ENCODE measurements at regions not wholly inside any gene's neighbourhood (a gene's known extent, or its start where the extent isn't known, plus 50 kb on each side); places are given as distances from the start of the nearest gene placed in this dataset.

DNA sequence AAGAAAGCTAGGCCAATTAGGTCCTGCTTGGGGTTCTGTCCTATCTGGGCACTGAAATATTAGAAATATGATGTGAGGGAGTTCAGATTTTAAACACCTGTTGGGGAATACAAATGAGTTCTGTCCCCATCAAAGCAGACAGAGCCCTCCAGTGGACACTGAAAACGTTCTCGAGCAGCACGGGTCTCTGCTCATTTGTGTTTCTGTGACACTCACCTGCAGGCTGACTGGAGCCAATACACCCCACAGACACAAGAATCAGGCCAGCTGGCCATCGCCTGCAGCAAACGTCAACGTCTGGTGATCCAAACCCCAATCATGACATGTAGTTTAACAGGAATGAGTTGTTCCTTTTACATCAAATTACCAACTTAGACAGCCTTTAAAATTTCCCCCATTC, 493.4 kb upstream of the TMEM132C start:
- no peaks in the 10 kb centered on the region for H3K4me1 ChIP-seq (ENCODE audit: control insufficient read depth, insufficient read depth, low read length)
- Mint-ChIP-seq H3K27ac (no peak overlapping the region), H3K4me3 (no peak overlapping the region), H3K36me3 (no peaks in the 10 kb centered on the region), H3K4me1 (no peaks in the 10 kb centered on the region), H3K9me3 (peaks cover 2 to 3% of the 10 kb centered on the region in 2 donors), H3K27me3 (ENCODE audit: low read depth in 2 of 2) (no peaks in the 10 kb centered on the region)
- H3K9me3 ChIP-seq (ENCODE audit: control insufficient read depth, insufficient read depth, low read length), result no peaks in the 10 kb centered on the region
- intact Hi-C loops (cut with micrococcal nuclease), result no loop called here
- no peak overlapping the region for H3K27ac ChIP-seq (ENCODE audit: low read length)
- TF ChIP-seq, protein P1, sequence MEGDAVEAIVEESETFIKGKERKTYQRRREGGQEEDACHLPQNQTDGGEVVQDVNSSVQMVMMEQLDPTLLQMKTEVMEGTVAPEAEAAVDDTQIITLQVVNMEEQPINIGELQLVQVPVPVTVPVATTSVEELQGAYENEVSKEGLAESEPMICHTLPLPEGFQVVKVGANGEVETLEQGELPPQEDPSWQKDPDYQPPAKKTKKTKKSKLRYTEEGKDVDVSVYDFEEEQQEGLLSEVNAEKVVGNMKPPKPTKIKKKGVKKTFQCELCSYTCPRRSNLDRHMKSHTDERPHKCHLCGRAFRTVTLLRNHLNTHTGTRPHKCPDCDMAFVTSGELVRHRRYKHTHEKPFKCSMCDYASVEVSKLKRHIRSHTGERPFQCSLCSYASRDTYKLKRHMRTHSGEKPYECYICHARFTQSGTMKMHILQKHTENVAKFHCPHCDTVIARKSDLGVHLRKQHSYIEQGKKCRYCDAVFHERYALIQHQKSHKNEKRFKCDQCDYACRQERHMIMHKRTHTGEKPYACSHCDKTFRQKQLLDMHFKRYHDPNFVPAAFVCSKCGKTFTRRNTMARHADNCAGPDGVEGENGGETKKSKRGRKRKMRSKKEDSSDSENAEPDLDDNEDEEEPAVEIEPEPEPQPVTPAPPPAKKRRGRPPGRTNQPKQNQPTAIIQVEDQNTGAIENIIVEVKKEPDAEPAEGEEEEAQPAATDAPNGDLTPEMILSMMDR (IDR thresholded peaks at IDR 0.05), result no peak
- H3K27me3 ChIP-seq (ENCODE audit: control insufficient read depth, insufficient read depth, low read length), result no peaks in the 10 kb centered on the region
- no peak overlapping the region for H3K4me3 ChIP-seq (ENCODE audit: low read length)
- DNase-seq (no peak), ATAC-seq (no peak)
- 59% methylated on average over 6 of the region's 6 CpGs for WGBS (ENCODE audit: insufficient coverage)
- no peaks in the 10 kb centered on the region for H3K36me3 ChIP-seq (ENCODE audit: control insufficient read depth, insufficient read depth, low read length)

DNA sequence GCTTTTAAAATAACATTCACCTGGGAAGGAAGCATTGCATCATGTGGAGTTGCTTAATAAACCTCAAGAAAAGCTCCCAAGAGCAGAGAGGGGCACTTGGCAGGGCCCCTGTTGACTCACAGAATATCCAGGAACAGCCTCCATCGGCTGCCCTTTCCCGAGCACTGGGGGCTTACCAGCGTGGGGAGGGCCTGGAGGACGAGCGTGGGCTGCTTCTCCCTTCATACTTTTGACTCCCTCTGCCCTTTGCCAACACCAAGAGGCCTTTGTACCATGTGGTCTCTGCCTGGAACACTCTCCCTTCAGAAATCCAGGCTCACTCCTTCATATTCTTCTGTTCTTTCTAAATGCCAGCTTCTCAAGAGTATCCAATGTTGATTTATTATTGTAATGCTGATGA, 492.1 kb upstream of the TMEM132C start:
- no peak overlapping the region for H3K27ac Mint-ChIP-seq
- H3K9me3 Mint-ChIP-seq, result peaks cover 2 to 3% of the 10 kb centered on the region in 2 donors
- Histone ChIP-seq H3K4me1 (ENCODE audit: control insufficient read depth, insufficient read depth, low read length) (no peaks in the 10 kb centered on the region), H3K27ac (ENCODE audit: low read length) (no peak overlapping the region), H3K36me3 (ENCODE audit: control insufficient read depth, insufficient read depth, low read length) (no peaks in the 10 kb centered on the region), H3K27me3 (ENCODE audit: control insufficient read depth, insufficient read depth, low read length) (no peaks in the 10 kb centered on the region), H3K9me3 (ENCODE audit: control insufficient read depth, insufficient read depth, low read length) (no peaks in the 10 kb centered on the region), H3K4me3 (ENCODE audit: low read length) (no peak overlapping the region)
- 78% methylated on average over 5 of the region's 5 CpGs for WGBS (ENCODE audit: insufficient coverage)
- no peak overlapping the region for H3K4me3 Mint-ChIP-seq
- no peaks in the 10 kb centered on the region for H3K4me1 Mint-ChIP-seq
- DNase-seq (no peak), ATAC-seq (no peak)
- no peaks in the 10 kb centered on the region for H3K27me3 Mint-ChIP-seq (ENCODE audit: low read depth in 2 of 2)
- intact Hi-C loops (cut with micrococcal nuclease), result no loop called here
- no peaks in the 10 kb centered on the region for H3K36me3 Mint-ChIP-seq
- TF ChIP-seq, protein P1 (IDR thresholded peaks at IDR 0.05), result no peak

DNA sequence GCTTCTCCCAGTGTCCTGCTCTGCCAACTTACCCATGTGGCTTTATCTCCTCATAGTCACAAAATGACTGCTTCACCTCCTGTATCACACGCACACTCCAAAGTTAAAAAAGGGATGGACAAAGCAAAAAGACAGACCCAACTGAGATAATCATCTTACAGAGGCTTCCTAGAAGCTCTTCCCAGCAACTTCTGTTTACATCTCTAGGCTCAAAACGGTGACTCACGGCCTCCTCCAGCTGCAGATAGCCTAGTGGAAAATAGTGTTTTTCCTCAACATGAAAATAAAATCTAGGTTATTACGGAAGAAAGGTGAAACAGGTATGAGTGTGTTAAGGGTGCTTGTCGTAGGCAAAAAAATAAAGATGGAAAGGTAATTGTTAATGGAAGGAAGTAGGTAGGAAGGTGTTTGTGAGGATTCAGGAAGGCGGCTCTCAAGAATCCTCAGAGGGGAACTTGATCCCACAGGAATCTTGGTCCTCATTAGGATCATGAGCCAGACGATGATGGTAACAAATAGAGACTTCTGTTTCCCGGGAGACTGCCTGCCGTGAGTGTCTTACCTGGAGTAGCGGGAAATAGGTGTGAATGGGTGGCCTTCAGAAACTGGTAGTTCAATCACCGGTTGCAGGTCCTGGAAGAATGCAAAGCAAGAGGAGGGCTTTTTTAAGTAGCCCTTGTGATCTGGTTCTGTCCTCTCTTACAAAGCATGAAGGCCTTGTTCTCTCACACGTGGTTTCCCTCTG, 487.5 kb upstream of the TMEM132C start:
- Histone ChIP-seq H3K9me3 (ENCODE audit: control insufficient read depth, insufficient read depth, low read length) (no peaks in the 10 kb centered on the region), H3K4me3 (ENCODE audit: low read length) (no peak overlapping the region), H3K27me3 (ENCODE audit: control insufficient read depth, insufficient read depth, low read length) (no peaks in the 10 kb centered on the region), H3K36me3 (ENCODE audit: control insufficient read depth, insufficient read depth, low read length) (no peaks in the 10 kb centered on the region), H3K4me1 (ENCODE audit: control insufficient read depth, insufficient read depth, low read length) (no peaks in the 10 kb centered on the region), H3K27ac (ENCODE audit: low read length) (no peak overlapping the region)
- intact Hi-C loops (cut with micrococcal nuclease), result no loop called here
- peaks cover 0 to 3% of the 10 kb centered on the region in 2 donors for H3K9me3 Mint-ChIP-seq
- no peak overlapping the region for H3K4me3 Mint-ChIP-seq
- no peaks in the 10 kb centered on the region for H3K4me1 Mint-ChIP-seq
- TF ChIP-seq, protein P1 (IDR thresholded peaks at IDR 0.05), result no peak
- no peaks in the 10 kb centered on the region for H3K27me3 Mint-ChIP-seq (ENCODE audit: low read depth in 2 of 2)
- H3K36me3 Mint-ChIP-seq, result no peaks in the 10 kb centered on the region
- no peak overlapping the region for H3K27ac Mint-ChIP-seq
- WGBS (ENCODE audit: insufficient coverage), result 79% methylated on average over 12 of the region's 12 CpGs
- ATAC-seq, result no peak
- DNase-seq, result no peak

- Histone ChIP-seq H3K9me3 (ENCODE audit: control insufficient read depth, insufficient read depth, low read length) (no peaks in the 10 kb centered on the region), H3K4me1 (ENCODE audit: control insufficient read depth, insufficient read depth, low read length) (no peaks in the 10 kb centered on the region), H3K27me3 (ENCODE audit: control insufficient read depth, insufficient read depth, low read length) (no peaks in the 10 kb centered on the region), H3K4me3 (ENCODE audit: low read length) (no peak overlapping the region), H3K27ac (ENCODE audit: low read length) (no peak overlapping the region), H3K36me3 (ENCODE audit: control insufficient read depth, insufficient read depth, low read length) (no peaks in the 10 kb centered on the region)
- no peak for DNase-seq
- no peaks in the 10 kb centered on the region for H3K27me3 Mint-ChIP-seq (ENCODE audit: low read depth in 2 of 2)
- intact Hi-C loops (cut with micrococcal nuclease), result no loop called here
- H3K27ac Mint-ChIP-seq, result no peak overlapping the region
- H3K4me3 Mint-ChIP-seq, result no peak overlapping the region
- H3K4me1 Mint-ChIP-seq, result no peaks in the 10 kb centered on the region
- H3K9me3 Mint-ChIP-seq, result peaks cover 0 to 3% of the 10 kb centered on the region in 2 donors
- no peaks in the 10 kb centered on the region for H3K36me3 Mint-ChIP-seq
- TF ChIP-seq, protein P1 (IDR thresholded peaks at IDR 0.05), result no peak
- 60% methylated on average over 3 of the region's 6 CpGs for WGBS (ENCODE audit: insufficient coverage)
- no peak for ATAC-seq
Measured at GRCh38 chr12:127780881-127781280, 486.1 kb upstream of the TMEM132C start.

All from natural killer cell (primary cell).